ENCODE measurements at regions not wholly inside any gene's neighbourhood (a gene's known extent, or its start where the extent isn't known, plus 50 kb on each side); places are given as distances from the start of the nearest gene placed in this dataset.
"Not testable (repeated sequence)": the region's sequence is repeated elsewhere in the genome, so short reads cannot be mapped to it uniquely, and the experiment has no call there.

DNA sequence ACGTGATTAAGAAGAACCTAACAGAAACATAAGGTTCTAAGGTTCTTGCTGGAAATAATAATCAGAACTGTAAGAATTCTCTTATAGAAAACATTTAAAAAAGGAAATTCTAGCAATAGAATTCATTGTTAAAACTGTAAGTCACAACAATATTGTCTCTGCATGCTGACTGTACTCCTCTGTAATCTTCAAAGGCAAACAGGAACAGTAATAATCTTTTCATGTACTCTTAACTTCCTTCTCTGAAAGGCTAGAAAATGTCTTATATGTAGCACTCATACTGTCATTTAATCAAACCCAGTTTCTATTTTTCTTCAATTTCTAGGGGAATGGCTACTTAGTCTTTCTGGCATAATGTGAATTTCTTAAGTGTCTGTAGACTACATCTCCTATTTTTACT is 103.5 kb upstream of the AGAP9 start:
- DNase-seq (ENCODE audit: low read depth, low spot score): not testable (repeated sequence)

DNA sequence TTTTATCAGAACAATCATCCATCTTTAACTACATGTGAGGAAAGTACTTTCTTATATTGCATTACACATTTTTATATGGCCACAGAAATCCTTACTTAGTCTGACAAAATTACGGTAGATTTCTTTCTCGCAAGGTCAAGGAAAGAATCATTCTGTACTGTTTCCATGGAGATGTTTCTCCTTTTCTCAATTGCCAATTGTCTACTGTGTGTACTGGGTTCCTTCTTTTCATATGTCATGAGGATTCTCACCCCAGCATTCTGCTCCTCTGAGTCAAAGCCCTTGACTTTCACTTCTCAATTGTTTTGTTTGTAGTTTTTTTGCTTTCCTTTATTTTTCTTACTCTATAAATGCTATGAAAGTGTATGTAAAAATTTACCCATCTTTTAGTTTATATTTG is 99.3 kb upstream of the AGAP9 start:
- DNase-seq (ENCODE audit: low read depth, low spot score): not testable (repeated sequence)

DNA sequence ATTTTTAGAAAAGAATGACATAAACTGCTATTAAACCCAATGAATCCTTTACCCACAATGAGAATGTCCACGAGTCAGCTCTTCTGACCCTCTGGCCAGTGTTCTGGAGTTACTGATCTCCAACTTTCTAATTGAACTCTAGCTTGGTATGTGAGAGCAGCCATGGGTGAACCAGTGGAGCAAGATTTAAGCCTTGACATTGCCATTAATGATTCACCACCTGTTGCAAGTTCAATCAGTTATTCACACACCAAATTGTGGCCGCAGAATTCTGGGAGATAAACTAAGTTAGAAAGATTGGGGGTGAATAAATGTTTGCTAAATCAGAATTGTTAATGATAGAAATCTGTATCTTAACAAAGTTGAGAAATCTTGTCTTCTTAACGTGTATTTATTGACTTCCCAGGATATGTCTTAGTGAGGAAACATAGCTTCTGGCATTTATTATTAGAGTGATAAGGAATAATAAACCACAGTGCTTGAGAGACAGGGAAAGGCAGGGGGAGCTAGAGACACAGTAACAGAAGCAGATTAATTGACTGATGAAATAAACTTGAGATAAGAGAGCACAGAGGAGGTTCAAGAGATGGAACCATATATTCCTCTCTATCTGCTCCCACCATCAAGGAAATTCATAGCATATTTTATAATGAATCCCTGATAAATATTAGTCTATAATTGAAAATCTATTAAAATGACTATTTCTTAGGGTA is 96.0 kb upstream of the AGAP9 start:
- not testable (repeated sequence) for DNase-seq (ENCODE audit: low read depth, low spot score)

DNA sequence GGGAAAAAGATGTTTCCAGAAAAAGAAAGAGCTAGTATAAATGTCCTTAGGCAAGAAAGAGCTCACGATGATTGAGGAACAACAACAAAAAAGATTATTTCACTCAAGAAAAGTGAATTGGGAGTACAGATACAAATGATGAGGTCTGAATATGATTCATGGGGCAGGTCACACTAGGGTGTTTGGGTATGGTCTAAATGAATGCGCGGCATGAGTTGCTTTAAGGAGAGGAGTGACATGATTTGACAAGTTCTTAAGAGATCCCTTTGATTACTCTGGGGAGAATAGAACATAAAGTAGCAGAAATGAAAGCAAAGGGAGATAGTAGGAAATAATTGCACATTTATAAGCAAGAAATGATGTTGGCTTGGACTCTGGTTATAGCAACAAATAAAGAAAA is 85.9 kb upstream of the AGAP9 start:
- DNase-seq (ENCODE audit: low read depth, low spot score): not testable (repeated sequence)

DNA sequence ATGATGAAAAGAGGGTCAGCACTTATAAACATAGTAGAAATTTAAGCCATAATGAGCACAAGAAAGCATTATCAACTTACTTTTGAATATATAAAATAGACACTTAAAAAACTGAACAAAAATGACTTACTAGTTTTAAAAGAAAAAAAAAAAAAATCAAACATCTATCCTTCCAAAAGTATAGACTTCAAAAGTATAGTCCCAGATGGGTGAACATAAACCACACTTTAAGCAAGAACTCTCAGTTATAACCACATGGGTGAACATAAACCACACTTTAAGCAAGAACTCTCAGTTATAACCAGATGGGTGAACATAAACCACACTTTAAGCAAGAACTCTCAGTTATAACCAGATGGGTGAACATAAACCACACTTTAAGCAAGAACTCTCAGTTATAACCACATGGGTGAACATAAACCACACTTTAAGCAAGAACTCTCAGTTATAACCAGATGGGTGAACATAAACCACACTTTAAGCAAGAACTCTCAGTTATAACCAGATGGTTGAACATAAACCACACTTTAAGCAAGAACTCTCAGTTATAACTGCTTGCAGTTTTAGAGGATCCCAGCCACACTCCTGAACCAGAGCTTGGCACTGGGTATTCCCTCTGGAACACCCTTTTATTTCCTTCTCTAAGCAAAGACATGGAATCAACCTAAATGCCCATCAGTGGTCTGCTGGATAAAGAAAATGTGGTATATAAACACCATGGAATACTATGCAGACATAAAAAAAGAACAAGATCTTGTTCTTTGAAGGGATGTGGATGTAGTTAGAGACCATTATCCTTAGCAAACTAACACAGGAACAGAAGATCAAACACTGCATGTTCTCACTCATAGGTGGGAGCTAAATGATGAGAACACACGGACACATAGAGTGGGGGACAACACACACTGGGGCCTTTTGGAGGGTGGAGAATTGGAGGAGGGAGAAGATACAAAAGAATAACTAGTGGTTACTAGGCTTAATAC is 82.6 kb upstream of the AGAP9 start:
- not testable (repeated sequence) for DNase-seq (ENCODE audit: low read depth, low spot score)

DNA sequence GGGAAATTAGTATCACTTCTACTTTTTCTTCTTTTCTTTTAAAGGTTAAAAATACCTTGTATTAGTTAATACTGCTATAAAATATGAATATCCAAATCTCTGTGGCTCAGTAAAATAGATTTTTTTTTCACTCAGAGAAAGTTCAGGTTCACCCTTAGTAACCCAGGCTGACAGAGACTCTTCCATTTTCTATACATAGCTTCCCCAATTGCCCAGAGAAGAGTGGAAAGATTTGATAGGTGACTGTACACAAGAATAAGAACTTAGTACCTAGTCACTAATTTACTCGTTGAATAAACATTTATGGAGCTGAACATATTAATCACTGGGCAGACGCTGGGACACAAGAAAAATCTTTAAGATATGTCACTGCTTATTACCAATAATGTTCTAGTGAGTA is 77.2 kb upstream of the AGAP9 start:
- not testable (repeated sequence) for DNase-seq (ENCODE audit: low read depth, low spot score)

DNA sequence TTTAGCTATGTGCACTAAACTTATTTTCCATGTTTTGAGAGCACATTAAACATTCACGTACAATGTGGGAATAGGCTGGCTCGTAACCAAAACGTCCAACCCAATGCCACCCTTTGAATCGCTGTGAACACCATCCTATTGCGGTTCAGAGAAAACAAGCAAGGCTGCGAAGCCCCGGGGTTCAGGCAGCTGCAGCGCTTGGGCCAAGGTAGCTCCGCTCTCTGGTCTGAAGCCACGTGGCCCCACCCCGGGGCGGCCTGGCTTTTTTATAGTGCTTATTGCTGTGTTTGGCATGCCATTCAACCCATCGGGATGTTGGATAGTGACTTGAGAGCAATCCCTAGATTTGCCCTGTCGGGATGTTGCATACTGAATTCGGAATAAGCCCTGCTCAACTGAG is 76.7 kb upstream of the AGAP9 start:
- DNase-seq (ENCODE audit: low read depth, low spot score): not testable (repeated sequence)

DNA sequence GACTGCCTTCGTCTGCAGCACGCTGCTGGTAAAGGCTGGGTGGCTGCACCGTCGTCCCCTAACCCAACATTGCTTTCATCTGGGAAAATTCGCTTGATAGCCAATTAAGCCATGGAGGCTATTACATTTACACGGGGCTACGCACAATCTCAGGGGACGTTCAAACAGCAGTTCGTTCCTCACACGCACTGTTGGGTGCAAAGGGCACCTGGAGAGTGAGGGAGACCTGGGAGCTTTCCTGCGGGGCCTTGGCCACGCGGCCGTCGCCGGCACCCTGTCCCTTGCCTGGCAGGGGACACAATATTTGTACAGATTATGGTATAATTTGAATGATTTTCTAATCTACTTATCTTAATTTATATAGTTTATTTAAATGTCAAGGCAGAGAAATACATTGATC is 76.2 kb upstream of the AGAP9 start:
- not testable (repeated sequence) for DNase-seq (ENCODE audit: low read depth, low spot score)

DNA sequence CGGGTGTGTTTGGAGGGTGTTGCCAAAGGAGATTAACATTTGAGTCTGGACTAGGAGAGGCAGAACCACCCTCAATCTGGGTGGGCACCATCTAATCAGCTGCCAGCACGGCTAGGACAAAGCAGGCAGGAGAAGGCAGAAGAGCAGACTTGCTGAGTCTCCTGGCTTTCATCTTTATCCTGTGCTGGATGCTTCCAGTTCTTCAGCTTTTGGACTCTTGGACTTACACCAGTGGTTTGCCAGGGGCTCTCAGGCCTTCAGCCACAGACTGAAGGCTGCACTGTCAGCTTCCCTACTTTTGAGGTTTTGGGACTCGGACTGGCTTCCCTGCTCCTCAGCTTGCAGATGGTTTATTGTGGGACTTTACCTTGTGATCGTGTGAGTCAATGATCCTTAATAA is 70.4 kb upstream of the AGAP9 start:
- not testable (repeated sequence) for DNase-seq (ENCODE audit: low read depth, low spot score)

DNA sequence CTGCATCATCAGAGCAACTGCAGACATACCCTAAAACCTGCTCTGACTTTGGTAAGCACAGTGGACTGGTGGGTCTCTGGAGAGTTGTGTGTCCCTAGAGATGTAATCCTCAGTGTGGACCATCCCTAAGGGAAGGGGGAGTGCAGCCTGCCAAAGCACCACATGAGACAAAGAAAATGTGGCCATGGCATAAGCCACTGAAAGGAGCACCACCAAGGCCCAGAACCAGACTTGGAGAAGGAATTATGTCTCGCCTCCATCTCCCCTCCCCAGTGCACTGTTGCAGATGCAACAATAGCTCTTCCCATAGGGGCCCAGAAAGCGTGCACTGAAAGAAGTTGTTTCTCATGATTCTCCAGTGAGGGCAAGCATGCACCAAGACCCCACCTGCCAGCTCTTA is 69.7 kb upstream of the AGAP9 start:
- DNase-seq (ENCODE audit: low read depth, low spot score): not testable (repeated sequence)

DNA sequence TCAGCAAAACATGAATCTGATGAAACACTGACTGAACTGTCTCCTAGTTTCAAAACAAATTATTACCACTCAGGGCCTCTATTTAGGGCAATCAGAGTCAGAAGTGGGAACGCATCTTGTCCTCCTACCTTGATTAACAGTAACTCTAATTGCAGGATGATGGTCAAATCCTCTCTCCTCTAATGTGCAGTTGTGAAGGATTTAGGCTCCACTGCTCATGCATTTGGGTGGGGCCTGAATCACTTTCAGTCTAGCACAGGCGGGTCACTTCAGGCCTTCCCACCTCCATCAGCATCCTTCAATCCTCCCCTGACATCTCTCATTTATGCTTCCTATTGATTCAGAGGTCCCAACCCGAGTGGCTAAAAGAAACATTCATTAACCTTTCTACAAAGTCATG is 67.5 kb upstream of the AGAP9 start:
- DNase-seq (ENCODE audit: low read depth, low spot score): not testable (repeated sequence)

DNA sequence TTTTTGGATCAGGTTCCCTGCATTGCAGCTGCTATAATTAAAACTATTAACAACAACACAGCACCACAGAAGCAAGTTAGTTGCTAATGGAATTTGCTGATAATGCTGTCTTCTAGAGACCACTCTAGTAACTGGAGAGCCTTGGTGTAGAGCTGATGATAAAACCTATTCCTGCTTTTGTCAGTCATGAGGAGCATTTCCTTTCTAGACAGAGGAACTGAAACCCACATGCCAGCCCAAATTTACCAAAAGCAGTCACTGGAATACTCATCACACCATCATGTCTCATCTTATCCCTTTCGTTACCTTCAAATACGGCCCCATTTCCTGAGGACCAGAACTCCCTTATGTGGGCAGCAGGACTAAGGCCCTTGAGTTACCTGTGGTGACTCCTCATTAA is 67.1 kb upstream of the AGAP9 start:
- DNase-seq (ENCODE audit: low read depth, low spot score): not testable (repeated sequence)

DNA sequence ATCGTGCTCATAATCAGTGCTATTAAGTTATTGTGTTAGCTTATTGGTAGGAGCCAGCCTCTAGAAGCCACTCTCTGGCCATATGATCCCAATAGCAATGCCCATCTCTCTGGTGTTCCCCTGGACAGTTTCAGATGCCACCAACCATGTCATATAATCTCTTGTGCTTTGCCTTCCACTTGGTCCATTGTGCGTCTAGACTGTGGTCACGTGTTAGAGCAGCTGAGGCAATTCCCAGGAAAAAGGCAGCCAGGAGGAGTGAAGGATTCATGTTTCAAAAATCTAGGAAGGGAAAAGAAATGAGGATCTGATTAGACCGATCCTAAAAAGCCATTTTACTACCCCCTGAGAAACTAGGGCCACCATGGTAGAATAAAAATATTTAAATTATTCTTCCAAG is 58.6 kb upstream of the AGAP9 start:
- DNase-seq (ENCODE audit: low read depth, low spot score): not testable (repeated sequence)

DNA sequence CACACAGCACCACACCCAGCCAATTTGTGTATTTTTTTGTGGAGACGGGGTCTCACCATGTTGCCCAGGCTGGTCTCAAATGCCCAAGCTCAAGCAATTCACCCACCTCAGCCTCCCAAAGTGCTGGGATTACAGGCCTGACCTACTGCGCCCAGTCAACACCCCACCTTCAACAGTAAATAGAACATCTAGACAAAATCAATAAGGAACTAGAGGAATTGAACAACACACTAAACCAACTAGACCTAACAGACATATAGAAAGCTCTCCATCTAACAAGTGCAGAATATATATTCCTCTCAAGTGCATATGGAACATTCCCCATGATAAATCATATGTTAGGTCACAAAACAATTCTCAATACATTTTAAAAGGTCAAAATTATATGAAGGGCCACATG is 56.6 kb upstream of the AGAP9 start:
- not testable (repeated sequence) for DNase-seq (ENCODE audit: low read depth, low spot score)

DNA sequence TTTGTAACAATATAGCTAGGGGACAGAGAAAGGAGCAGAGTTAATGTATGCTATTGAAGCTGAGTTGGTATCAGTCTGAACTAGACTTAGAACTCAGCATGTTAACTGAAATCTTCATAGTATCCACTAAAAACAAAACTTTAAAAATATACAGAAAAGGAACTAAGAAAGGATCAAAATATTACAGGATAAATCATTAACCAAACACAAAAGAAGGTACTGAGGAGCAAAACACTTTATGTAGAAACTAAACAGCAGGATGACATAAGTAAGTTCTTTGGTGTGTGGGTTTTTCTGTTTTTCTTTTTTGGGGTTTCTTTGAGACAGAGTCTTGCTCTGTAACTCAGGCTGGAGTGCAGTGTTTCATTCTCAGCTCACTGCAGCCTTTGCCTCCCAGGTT is 55.1 kb upstream of the AGAP9 start:
- DNase-seq (ENCODE audit: low read depth, low spot score): not testable (repeated sequence)
